CD4-positive, alpha-beta memory T cell (primary cell): ENCODE measurements at regions not wholly inside any gene's neighbourhood (a gene's known extent, or its start where the extent isn't known, plus 50 kb on each side); places are given as distances from the start of the nearest gene placed in this dataset.

Experiments used
- CTCF ChIA-PET: fragments of 350-600 bp; sonication (Branson Sonifier 250); formaldehyde crosslinking; loops from one replicate; lab custom pipeline; 2021; ENCODE audit warnings: inconsistent platforms; ENCODE audit not compliant: partially characterized antibody; lab: Charles Lee
- POLR2A ChIA-PET: fragments of 350-600 bp; sonication (Branson Sonifier 250); formaldehyde crosslinking; loops from one replicate; lab custom pipeline; 2021; ENCODE audit not compliant: partially characterized antibody; lab: Charles Lee
- DNase-seq, 5 donors: peaks; one replicate each; pipeline versions ENCODE4 v3.0.0 to v3.0.0-alpha.2; 2020 to 2022; ENCODE audit warnings: mixed read lengths in 1 of 5
- H3K27ac ChIP-seq: one replicate; pipeline ENCODE4 v1.7.0; 2013; ENCODE audit warnings: low read depth, low read length
- H3K27me3 ChIP-seq: 2 replicates; pipeline ENCODE4 v1.7.0; 2013; ENCODE audit warnings: mild to moderate bottlenecking, low read length, moderate library complexity; ENCODE audit not compliant: insufficient read depth
- H3K36me3 ChIP-seq: 2 replicates; pipeline ENCODE4 v1.7.0; 2013; ENCODE audit warnings: mild to moderate bottlenecking, low read length, moderate library complexity; ENCODE audit not compliant: insufficient read depth
- H3K4me1 ChIP-seq: 2 replicates; pipeline ENCODE4 v1.7.0; 2013; ENCODE audit warnings: mild to moderate bottlenecking, low read length, moderate library complexity; ENCODE audit not compliant: insufficient read depth
- H3K4me3 ChIP-seq, 2 donors: one replicate each; pipeline ENCODE4 v1.7.0; 2013; ENCODE audit warnings: low read length in 2 of 2, mild to moderate bottlenecking in 1 of 2
- H3K9me3 ChIP-seq, 2 donors: one replicate each; pipeline ENCODE4 v1.7.0; 2013; ENCODE audit warnings: low read length in 2 of 2, control low read depth in 1 of 2; ENCODE audit not compliant: control insufficient read depth in 1 of 2
- H3K27ac Mint-ChIP-seq, 7 donors: one replicate each; pipeline ENCODE4 v1.8.0; 2020 to 2021; ENCODE audit warnings: mixed read lengths in 7 of 7, mild to moderate bottlenecking in 6 of 7, inconsistent platforms in 3 of 7, moderate library complexity in 3 of 7
- H3K27me3 Mint-ChIP-seq, 2 donors: one replicate each; pipeline ENCODE4 v1.8.0; 2020 to 2021; ENCODE audit warnings: mixed read lengths in 2 of 2
- H3K36me3 Mint-ChIP-seq, 2 donors: one replicate each; pipeline ENCODE4 v1.8.0; 2020 to 2021; ENCODE audit warnings: mixed read lengths in 2 of 2, inconsistent platforms in 1 of 2, mild to moderate bottlenecking in 1 of 2
- H3K4me1 Mint-ChIP-seq, 4 donors: one replicate each; pipeline ENCODE4 v1.8.0; 2020 to 2021; ENCODE audit warnings: mixed read lengths in 4 of 4, mild to moderate bottlenecking in 1 of 4
- H3K4me3 Mint-ChIP-seq, 8 donors: one replicate each; pipeline ENCODE4 v1.8.0; 2020 to 2021; ENCODE audit warnings: mixed read lengths in 8 of 8, mild to moderate bottlenecking in 7 of 8, moderate library complexity in 6 of 8, inconsistent platforms in 3 of 8
- H3K9me3 Mint-ChIP-seq, 8 donors: one replicate each; pipeline ENCODE4 v1.8.0; 2020 to 2021; ENCODE audit warnings: mixed read lengths in 8 of 8, mild to moderate bottlenecking in 5 of 8, inconsistent platforms in 3 of 8, moderate library complexity in 1 of 8
- intact Hi-C: fragments of 100-400 bp; cut with micrococcal nuclease; formaldehyde crosslinking; loops from one replicate; pipeline ENCODE4 v1.15.1; 2023

DNA sequence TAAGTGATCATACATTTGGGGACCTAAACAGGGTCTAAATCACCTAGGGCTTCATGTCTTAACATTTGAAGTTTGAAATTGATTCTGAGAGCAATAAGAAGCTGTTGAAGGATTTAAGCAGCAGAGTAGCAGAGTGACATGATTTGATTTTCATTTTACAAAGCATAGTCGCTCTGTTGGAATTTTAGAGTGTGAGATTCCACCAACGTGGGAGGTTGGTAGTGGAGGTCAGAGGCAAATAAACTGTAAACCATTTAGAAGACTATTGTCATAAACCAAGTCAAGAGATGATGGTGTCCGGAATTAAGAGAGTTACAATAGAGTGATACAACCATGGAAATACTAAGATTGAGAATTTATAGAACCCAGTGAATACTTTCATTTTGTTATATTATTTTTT, 52.7 kb upstream of the ZDHHC17 start:
- peaks cover 0 to 3% of the 10 kb centered on the region in 2 donors for H3K27me3 Mint-ChIP-seq
- H3K27ac Mint-ChIP-seq: no peak overlapping the region
- intact Hi-C loops: no loop called here

DNA sequence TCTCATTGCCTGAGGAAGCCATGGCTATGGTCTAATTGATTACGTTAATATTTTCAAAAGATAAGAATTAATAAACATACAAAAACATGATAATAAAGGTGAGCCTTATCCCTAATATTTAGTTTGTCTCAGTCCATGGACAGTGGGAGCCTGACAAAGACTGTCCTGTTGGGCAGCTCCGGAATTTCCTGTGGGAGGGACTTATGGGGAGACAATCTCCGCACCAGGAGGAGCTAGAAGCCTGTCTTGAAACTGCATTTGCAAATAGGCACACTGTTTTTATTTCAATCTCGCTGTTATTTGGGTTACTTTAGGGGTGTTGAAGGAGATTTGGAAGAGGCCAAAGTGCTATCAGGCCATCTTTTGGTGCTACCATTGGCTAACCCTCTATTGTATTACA, 50.8 kb upstream of the ZDHHC17 start:
- ChIA-PET CTCF (no interaction called here), POLR2A (no interaction called here)
- Histone ChIP-seq H3K27ac (no peak overlapping the region), H3K27me3 (no peaks in the 10 kb centered on the region), H3K36me3 (no peaks in the 10 kb centered on the region), H3K4me3 (no peak overlapping the region), H3K4me1 (no peaks in the 10 kb centered on the region), H3K9me3 (no peaks in the 10 kb centered on the region)
- intact Hi-C loops: no loop called here
- Mint-ChIP-seq H3K36me3 (no peaks in the 10 kb centered on the region), H3K9me3 (peaks cover 0 to 1% (median 0%) of the 10 kb centered on the region in 8 donors), H3K4me1 (no peaks in the 10 kb centered on the region), H3K27ac (no peak overlapping the region), H3K4me3 (no peak overlapping the region), H3K27me3 (peaks cover 0 to 3% of the 10 kb centered on the region in 2 donors)
- DNase-seq: no peak

More for the DNA sequence above, 52.7 kb upstream of the ZDHHC17 start:
- no peaks in the 10 kb centered on the region for H3K36me3 Mint-ChIP-seq
- peaks cover 0 to 1% (median 0%) of the 10 kb centered on the region in 8 donors for H3K9me3 Mint-ChIP-seq
- no peaks in the 10 kb centered on the region for H3K9me3 ChIP-seq
- H3K4me3 ChIP-seq: no peak overlapping the region
- no peaks in the 10 kb centered on the region for H3K27me3 ChIP-seq
- POLR2A ChIA-PET: no interaction called here
- no peaks in the 10 kb centered on the region for H3K36me3 ChIP-seq
- no peak overlapping the region for H3K4me3 Mint-ChIP-seq
- CTCF ChIA-PET: no interaction called here
- H3K27ac ChIP-seq: no peak overlapping the region
- H3K4me1 Mint-ChIP-seq: peaks cover 0 to 2% (median under 1%) of the 10 kb centered on the region in 4 donors
- no peaks in the 10 kb centered on the region for H3K4me1 ChIP-seq
- DNase-seq: no peak

DNA sequence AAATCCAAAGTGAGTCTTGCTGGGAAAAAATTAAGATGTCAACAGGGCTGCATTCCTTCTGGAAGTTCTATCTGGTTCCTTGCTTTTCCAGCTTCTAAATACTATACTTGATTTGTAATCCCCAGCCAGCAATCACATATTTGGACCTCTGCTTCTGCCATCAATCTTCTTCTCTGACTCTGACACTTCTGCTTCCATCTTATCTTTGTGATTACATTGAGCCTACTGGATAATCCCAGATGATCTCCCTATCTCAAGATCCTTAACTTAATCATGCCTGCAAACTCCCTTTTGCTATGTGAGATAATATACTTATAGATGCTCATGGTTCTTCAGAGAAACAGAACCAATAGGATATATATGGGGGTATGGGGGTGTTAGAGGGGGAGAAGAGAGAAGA, 49.9 kb upstream of the ZDHHC17 start:
- DNase-seq: no peak
- Mint-ChIP-seq H3K4me3 (no peak overlapping the region), H3K27me3 (peaks cover 2 to 3% of the 10 kb centered on the region in 2 donors), H3K27ac (no peak overlapping the region), H3K36me3 (no peaks in the 10 kb centered on the region), H3K4me1 (no peaks in the 10 kb centered on the region), H3K9me3 (peaks cover 0 to 1% (median 0%) of the 10 kb centered on the region in 8 donors)
- intact Hi-C loops: no loop called here
- Histone ChIP-seq H3K4me3 (no peak overlapping the region), H3K36me3 (no peaks in the 10 kb centered on the region), H3K27me3 (no peaks in the 10 kb centered on the region), H3K4me1 (no peaks in the 10 kb centered on the region), H3K27ac (no peak overlapping the region), H3K9me3 (no peaks in the 10 kb centered on the region)
- CTCF ChIA-PET: no interaction called here
- POLR2A ChIA-PET: no interaction called here
